Loucy (cell line): ENCODE measurements at regions not wholly inside any gene's neighbourhood (a gene's known extent, or its start where the extent isn't known, plus 50 kb on each side); places are given as distances from the start of the nearest gene placed in this dataset.

ENCODE experiments used
- H2AFZ ChIP-seq: fragments of 200-600 bp; sonication (generic); 2 replicates; pipeline ENCODE4 v1.6.0; 2016; ENCODE audit warnings: antibody characterized with exemption, mild to moderate bottlenecking, low read length, moderate library complexity
- H3F3A ChIP-seq: fragments of 200-600 bp; 2 replicates; pipeline ENCODE4 v1.6.0; 2016; ENCODE audit warnings: antibody characterized with exemption, low read depth, mild to moderate bottlenecking
- H3K27me3 ChIP-seq: fragments of 200-600 bp; sonication (generic); 2 replicates; pipeline ENCODE4 v1.6.1; 2014; ENCODE audit warnings: low read length, mild to moderate bottlenecking; ENCODE audit not compliant: insufficient read depth, poor library complexity, severe bottlenecking
- H3K36me3 ChIP-seq: fragments of 200-600 bp; sonication (generic); 2 replicates; pipeline ENCODE4 v1.6.1; 2016; ENCODE audit warnings: low read length; ENCODE audit not compliant: insufficient read depth
- H3K4me1 ChIP-seq: fragments of 200-600 bp; sonication (generic); 2 replicates; pipeline ENCODE4 v1.5.1; 2014; ENCODE audit warnings: low read length, mild to moderate bottlenecking; ENCODE audit not compliant: insufficient read depth, poor library complexity, severe bottlenecking
- H3K4me2 ChIP-seq: fragments of 200-600 bp; sonication (generic); 2 replicates; pipeline ENCODE4 v1.6.0; 2014; ENCODE audit warnings: antibody characterized with exemption, low read length, low read depth, mild to moderate bottlenecking; ENCODE audit not compliant: poor library complexity, severe bottlenecking
- H3K4me3 ChIP-seq: fragments of 200-600 bp; sonication (generic); 2 replicates; pipeline ENCODE4 v1.5.1; 2014; ENCODE audit warnings: low read length, mild to moderate bottlenecking, mixed read lengths; ENCODE audit not compliant: poor library complexity, severe bottlenecking
- H3K79me2 ChIP-seq: fragments of 200-600 bp; sonication (generic); 2 replicates; pipeline ENCODE4 v1.6.1; 2014; ENCODE audit warnings: low read length; ENCODE audit not compliant: insufficient read depth
- H3K9ac ChIP-seq: fragments of 200-600 bp; sonication (generic); 2 replicates; pipeline ENCODE4 v1.6.0; 2014; ENCODE audit warnings: mild to moderate bottlenecking, low read depth, low read length, moderate library complexity; ENCODE audit not compliant: poor library complexity, severe bottlenecking
- H3K9me2 ChIP-seq: fragments of 200-600 bp; sonication (generic); replicated peaks from 2 replicates; pipeline ENCODE4 v1.6.1; 2016; ENCODE audit warnings: low read depth, low read length, mixed read lengths
- H3K9me3 ChIP-seq: fragments of 200-600 bp; sonication (generic); 2 replicates; pipeline ENCODE4 v1.6.1; 2014; ENCODE audit warnings: mild to moderate bottlenecking, antibody characterized with exemption, low read length, low read depth; ENCODE audit not compliant: insufficient read depth
- H4K20me1 ChIP-seq: fragments of 200-600 bp; sonication (generic); 2 replicates; pipeline ENCODE4 v1.6.0; 2014; ENCODE audit warnings: antibody characterized with exemption, low read length, mild to moderate bottlenecking; ENCODE audit not compliant: insufficient read depth, poor library complexity, severe bottlenecking
- EZH2phosphoT487 ChIP-seq: fragments of 200-600 bp; IDR thresholded peaks from 2 replicates; pipeline ENCODE4 v1.6.1; 2018; ENCODE audit warnings: antibody characterized with exemption, mild to moderate bottlenecking, moderate library complexity, borderline replicate concordance
- TF ChIP-seq, protein P1 (sequence below): fragments of 200-600 bp; sonication (generic); conservative IDR thresholded peaks from 2 replicates; pipeline ENCODE4 v1.5.1; 2014; ENCODE audit warnings: mild to moderate bottlenecking, antibody characterized with exemption, low read length

DNA sequence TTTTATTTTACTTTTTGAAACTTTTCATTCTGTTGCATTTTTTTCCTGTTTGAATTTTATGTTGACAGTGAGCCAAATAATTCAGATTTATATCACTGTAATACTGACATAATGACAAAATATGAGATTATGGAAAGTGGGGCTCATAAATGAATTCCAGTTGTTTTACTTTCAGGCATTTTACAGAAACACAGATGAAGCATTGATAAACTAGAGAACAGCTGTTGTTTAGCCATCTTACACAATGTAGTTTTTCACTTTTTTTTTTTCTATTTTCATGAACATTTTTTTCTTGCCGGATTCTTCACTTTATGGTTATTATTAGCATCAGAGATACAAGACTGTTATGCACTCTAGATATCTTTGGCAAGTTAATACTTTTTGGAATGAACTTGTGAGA lies 91.7 kb upstream of the PAQR3 start:
- H3K9ac ChIP-seq: no peak overlapping the region
- H4K20me1 ChIP-seq: no peaks in the 10 kb centered on the region
- no peaks in the 10 kb centered on the region for H3K9me3 ChIP-seq
- H3K27me3 ChIP-seq: no peaks in the 10 kb centered on the region
- H3F3A ChIP-seq: no peaks in the 10 kb centered on the region
- H3K4me2 ChIP-seq: no peak overlapping the region
- TF ChIP-seq, protein P1, sequence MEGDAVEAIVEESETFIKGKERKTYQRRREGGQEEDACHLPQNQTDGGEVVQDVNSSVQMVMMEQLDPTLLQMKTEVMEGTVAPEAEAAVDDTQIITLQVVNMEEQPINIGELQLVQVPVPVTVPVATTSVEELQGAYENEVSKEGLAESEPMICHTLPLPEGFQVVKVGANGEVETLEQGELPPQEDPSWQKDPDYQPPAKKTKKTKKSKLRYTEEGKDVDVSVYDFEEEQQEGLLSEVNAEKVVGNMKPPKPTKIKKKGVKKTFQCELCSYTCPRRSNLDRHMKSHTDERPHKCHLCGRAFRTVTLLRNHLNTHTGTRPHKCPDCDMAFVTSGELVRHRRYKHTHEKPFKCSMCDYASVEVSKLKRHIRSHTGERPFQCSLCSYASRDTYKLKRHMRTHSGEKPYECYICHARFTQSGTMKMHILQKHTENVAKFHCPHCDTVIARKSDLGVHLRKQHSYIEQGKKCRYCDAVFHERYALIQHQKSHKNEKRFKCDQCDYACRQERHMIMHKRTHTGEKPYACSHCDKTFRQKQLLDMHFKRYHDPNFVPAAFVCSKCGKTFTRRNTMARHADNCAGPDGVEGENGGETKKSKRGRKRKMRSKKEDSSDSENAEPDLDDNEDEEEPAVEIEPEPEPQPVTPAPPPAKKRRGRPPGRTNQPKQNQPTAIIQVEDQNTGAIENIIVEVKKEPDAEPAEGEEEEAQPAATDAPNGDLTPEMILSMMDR: no peak
- TF ChIP-seq EZH2phosphoT487: no peak
- no peaks in the 10 kb centered on the region for H3K4me1 ChIP-seq
- H3K36me3 ChIP-seq: no peaks in the 10 kb centered on the region
- H3K79me2 ChIP-seq: no peaks in the 10 kb centered on the region
- H2AFZ ChIP-seq: no peak overlapping the region
- no peaks in the 10 kb centered on the region for H3K9me2 ChIP-seq
- no peak overlapping the region for H3K4me3 ChIP-seq

DNA sequence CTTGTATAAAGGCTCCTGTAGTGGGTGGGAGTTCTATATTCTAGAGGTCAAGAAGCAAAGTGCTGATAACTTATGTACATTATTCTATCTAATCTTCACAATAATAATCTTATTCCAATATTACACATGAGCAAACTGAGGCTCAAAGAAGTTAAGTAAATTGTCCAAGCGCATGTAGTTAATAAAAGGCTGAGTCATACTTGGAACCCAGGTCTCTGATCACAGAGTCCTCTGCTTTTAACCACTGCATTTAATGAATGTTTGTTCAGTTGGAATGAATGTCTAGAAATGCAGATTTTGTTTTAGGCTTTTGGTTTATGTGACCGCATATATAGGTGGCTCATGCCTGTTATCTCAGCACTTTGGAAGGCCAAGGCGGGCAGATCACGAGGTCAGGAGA lies 88.4 kb upstream of the PAQR3 start:
- Histone ChIP-seq H3K9me3 (no peaks in the 10 kb centered on the region), H3K4me2 (no peak overlapping the region), H3K4me3 (no peak overlapping the region), H3K79me2 (no peaks in the 10 kb centered on the region), H3F3A (no peaks in the 10 kb centered on the region), H4K20me1 (no peaks in the 10 kb centered on the region), H3K36me3 (no peaks in the 10 kb centered on the region), H3K27me3 (no peaks in the 10 kb centered on the region), H3K9ac (no peak overlapping the region), H3K4me1 (no peaks in the 10 kb centered on the region), H2AFZ (no peak overlapping the region), H3K9me2 (no peaks in the 10 kb centered on the region)
- TF ChIP-seq EZH2phosphoT487: no peak
- TF ChIP-seq, protein P1: no peak

DNA sequence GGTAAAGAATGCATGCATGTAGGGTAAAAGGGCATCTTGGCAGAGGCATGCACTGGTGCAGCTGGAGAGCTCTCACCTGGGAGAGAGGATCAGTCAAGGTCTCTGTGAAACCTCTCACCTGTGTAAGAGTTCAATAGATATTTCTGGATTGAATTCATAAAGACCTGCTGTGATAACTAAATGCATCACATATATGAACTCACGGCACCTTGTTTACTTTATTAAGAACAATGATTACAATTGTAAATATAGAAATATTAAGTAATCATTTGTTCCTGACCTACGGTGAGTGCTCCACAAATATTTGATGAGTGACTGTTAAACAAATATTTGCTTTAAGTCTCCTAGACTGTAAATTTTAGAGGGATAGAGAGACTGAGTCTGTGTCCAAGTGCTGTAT lies 85.9 kb upstream of the PAQR3 start:
- Histone ChIP-seq H3K9me2 (no peaks in the 10 kb centered on the region), H3K4me1 (no peaks in the 10 kb centered on the region), H3F3A (no peaks in the 10 kb centered on the region), H4K20me1 (no peaks in the 10 kb centered on the region), H3K4me2 (no peak overlapping the region), H3K36me3 (no peaks in the 10 kb centered on the region), H3K9me3 (no peaks in the 10 kb centered on the region), H3K4me3 (no peak overlapping the region), H3K27me3 (no peaks in the 10 kb centered on the region), H3K9ac (no peak overlapping the region), H2AFZ (no peak overlapping the region), H3K79me2 (no peaks in the 10 kb centered on the region)
- no peak for TF ChIP-seq EZH2phosphoT487
- TF ChIP-seq, protein P1: no peak
